ENCODE measurements at regions not wholly inside any gene's neighbourhood (a gene's known extent, or its start where the extent isn't known, plus 50 kb on each side); places are given as distances from the start of the nearest gene placed in this dataset.

DNA sequence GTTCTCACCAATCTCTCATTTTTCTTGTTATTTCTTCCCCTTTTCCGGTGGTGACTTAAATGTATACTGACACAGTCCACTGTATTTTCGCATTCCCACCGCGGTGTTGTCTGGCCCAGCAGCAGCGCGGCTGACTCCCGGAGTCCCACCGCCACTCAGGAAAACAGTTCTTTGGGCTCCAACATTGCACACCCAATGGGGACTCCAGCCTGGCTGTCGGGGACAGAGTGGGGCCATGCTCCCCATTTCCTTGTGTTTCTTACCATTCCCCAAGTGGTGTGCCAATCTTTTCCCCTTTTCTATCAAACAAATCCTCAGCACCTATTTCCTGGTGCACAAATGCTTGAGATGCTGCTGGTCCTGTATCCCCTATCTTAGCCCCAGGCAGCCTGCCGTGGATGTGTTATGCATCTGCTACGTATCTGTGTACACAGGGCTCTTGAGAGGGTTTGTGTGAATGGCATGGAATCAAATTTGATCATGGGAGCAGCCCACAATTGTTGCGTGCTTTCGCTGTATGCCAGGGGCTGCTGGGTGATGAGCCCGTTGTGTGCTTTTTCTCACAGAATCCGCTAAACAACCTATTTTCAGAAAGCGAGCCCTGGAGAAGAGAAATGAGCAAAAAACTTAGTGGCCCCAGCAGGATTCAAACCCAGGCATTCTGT lies 219.1 kb upstream of the RGMA start:
- H3K27ac ChIP-seq (ENCODE audit: low read length): no peak overlapping the region
- H3K27me3 ChIP-seq (ENCODE audit: control insufficient read depth, insufficient read depth, low read length): no peaks in the 10 kb centered on the region
- no peaks in the 10 kb centered on the region for H3K36me3 ChIP-seq (ENCODE audit: control insufficient read depth, insufficient read depth, low read length)
- WGBS (ENCODE audit: insufficient coverage): 92% methylated on average over 15 of the region's 16 CpGs
- DNase-seq: no peak
- no peaks in the 10 kb centered on the region for H3K9me3 ChIP-seq (replicated peaks; ENCODE audit: control insufficient read depth, low read depth, low read length)
- H3K4me1 ChIP-seq (ENCODE audit: control insufficient read depth, insufficient read depth, low read length): peaks cover 3% of the 10 kb centered on the region
- no peak overlapping the region for H3K4me3 ChIP-seq (ENCODE audit: low read length)

DNA sequence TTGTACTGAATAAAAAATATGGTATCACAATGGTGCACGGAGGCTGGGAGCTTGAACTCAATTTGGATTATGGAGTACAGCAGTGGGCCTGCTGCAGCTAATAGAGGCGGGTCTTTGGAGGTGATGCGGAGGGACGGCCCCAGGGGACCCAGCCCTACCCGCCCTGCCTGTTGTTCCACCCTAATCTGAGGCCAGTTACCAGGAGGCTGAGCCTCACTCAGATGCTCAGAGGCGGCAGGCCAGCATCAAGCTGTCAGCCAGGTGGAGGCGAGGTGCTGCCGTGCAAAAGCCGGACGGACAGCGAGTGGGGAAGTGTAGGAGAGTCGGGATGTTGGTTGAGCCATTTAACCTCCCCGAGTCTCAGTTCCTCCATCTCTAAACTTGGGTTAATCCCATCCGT lies 218.5 kb upstream of the RGMA start:
- WGBS (ENCODE audit: insufficient coverage): 82% methylated on average over 12 of the region's 14 CpGs
- Histone ChIP-seq H3K4me1 (ENCODE audit: control insufficient read depth, insufficient read depth, low read length) (no peaks in the 10 kb centered on the region), H3K36me3 (ENCODE audit: control insufficient read depth, insufficient read depth, low read length) (no peaks in the 10 kb centered on the region), H3K27me3 (ENCODE audit: control insufficient read depth, insufficient read depth, low read length) (no peaks in the 10 kb centered on the region), H3K9me3 (replicated peaks; ENCODE audit: control insufficient read depth, low read depth, low read length) (no peaks in the 10 kb centered on the region), H3K4me3 (ENCODE audit: low read length) (no peak overlapping the region), H3K27ac (ENCODE audit: low read length) (no peak overlapping the region)
- DNase-seq: no peak

DNA sequence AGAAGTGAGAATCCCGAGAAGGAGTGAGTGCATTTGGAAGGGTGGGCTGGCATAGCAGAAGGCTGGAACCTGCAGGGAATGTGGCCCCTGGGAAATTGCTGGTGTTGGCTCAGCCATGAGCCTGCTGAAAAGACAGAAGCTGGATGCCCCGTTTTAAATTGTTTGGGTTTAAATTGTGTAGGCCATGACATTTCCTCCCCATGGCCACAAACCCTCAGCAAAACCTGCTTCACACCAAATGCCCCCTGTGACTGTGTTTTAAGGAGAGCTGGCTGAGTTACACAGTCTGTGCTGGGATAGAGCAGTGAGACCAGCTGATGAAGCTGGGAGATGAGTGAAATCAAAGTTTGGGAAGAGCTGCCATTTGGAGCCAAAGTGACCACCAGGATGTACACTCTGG lies 216.3 kb upstream of the RGMA start:
- Histone ChIP-seq H3K27me3 (ENCODE audit: control insufficient read depth, insufficient read depth, low read length) (no peaks in the 10 kb centered on the region), H3K9me3 (replicated peaks; ENCODE audit: control insufficient read depth, low read depth, low read length) (no peaks in the 10 kb centered on the region), H3K27ac (ENCODE audit: low read length) (no peak overlapping the region), H3K4me3 (ENCODE audit: low read length) (no peak overlapping the region), H3K36me3 (ENCODE audit: control insufficient read depth, insufficient read depth, low read length) (no peaks in the 10 kb centered on the region), H3K4me1 (ENCODE audit: control insufficient read depth, insufficient read depth, low read length) (no peaks in the 10 kb centered on the region)
- 78% methylated on average over 1 of the region's 2 CpGs for WGBS (ENCODE audit: insufficient coverage)
- DNase-seq: no peak

DNA sequence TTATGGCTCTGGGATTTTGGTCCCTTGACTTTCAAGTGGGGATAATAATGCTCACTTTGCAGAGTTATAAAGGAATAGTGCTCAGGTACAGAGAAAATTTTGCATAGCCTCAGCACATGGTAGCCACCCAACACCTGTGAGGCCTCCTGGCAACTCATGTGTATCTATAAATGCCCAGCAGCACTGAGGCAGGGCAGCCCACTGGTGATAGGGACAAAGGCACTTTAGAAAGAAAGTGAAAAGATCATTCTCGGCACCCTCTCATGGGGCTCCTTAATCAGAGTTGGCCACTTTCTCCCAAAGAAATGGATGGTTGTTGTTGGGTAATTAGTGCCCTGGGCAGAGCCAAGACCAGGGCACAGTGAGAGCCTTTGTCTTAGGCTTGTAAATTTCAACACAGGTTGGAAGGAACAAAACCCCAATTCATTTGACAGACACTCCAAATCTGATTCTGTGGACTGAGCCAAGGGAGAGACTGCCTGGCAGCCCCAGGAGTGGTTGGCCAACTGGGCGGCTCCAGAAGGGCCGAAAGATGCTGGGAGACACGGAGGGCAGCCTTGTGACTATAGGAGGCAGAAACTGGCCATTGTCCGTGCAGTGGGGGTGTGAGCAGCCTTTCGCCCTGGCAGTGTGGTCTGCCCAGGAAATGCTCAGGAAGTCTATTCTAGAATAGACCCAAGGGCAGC lies 213.2 kb upstream of the RGMA start:
- WGBS (ENCODE audit: insufficient coverage): 96% methylated on average over 5 of the region's 6 CpGs
- Histone ChIP-seq H3K9me3 (replicated peaks; ENCODE audit: control insufficient read depth, low read depth, low read length) (no peaks in the 10 kb centered on the region), H3K4me1 (ENCODE audit: control insufficient read depth, insufficient read depth, low read length) (no peaks in the 10 kb centered on the region), H3K4me3 (ENCODE audit: low read length) (no peak overlapping the region), H3K36me3 (ENCODE audit: control insufficient read depth, insufficient read depth, low read length) (no peaks in the 10 kb centered on the region), H3K27ac (ENCODE audit: low read length) (no peak overlapping the region), H3K27me3 (ENCODE audit: control insufficient read depth, insufficient read depth, low read length) (no peaks in the 10 kb centered on the region)
- DNase-seq: no peak

DNA sequence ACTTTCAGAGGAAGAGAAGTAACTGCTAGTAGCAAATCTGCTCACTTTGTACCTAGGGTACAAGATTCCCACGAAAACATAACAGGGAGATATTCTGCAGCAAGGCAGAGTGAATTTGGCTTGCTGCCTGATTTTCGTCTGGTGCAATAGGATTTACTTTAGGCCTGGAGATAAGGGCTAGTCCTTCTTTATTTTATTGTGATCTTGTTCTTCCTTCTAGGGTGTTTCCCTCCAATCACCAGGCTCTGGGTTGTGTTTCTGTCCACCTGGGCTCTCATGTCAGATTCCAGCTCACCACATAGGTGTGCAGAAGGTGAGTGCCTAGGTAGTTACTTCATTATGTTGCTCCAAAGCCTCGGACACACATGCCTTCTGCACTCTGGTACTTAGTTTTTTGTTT lies 211.8 kb upstream of the RGMA start:
- Histone ChIP-seq H3K27me3 (ENCODE audit: control insufficient read depth, insufficient read depth, low read length) (no peaks in the 10 kb centered on the region), H3K27ac (ENCODE audit: low read length) (no peak overlapping the region), H3K36me3 (ENCODE audit: control insufficient read depth, insufficient read depth, low read length) (no peaks in the 10 kb centered on the region), H3K4me1 (ENCODE audit: control insufficient read depth, insufficient read depth, low read length) (peaks cover 3% of the 10 kb centered on the region), H3K4me3 (ENCODE audit: low read length) (no peak overlapping the region), H3K9me3 (replicated peaks; ENCODE audit: control insufficient read depth, low read depth, low read length) (no peaks in the 10 kb centered on the region)
- WGBS (ENCODE audit: insufficient coverage): 20% methylated on average over 1 of the region's 3 CpGs
- no peak for DNase-seq

DNA sequence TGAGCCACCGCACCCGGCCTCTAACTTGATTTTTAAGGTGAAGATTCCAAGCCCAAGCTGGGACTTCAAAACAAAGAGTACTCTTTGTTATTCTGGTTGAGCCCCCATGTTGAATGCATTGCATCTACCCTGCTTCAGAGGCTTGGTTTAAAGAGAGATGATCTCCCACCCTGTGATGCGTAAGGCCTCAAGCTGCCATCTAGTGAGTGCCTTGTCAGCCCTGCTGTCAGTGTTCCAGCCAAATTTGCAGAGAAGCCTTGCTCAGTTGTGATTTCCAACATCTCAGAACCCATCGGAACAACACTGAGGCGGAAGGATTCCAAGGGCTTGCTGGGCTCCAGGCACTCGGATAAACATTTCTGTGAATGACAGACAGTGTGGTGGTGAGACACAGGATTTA lies 210.7 kb upstream of the RGMA start:
- Histone ChIP-seq H3K27ac (ENCODE audit: low read length) (no peak overlapping the region), H3K36me3 (ENCODE audit: control insufficient read depth, insufficient read depth, low read length) (no peaks in the 10 kb centered on the region), H3K9me3 (replicated peaks; ENCODE audit: control insufficient read depth, low read depth, low read length) (no peaks in the 10 kb centered on the region), H3K27me3 (ENCODE audit: control insufficient read depth, insufficient read depth, low read length) (no peaks in the 10 kb centered on the region), H3K4me1 (ENCODE audit: control insufficient read depth, insufficient read depth, low read length) (peaks cover 3% of the 10 kb centered on the region), H3K4me3 (ENCODE audit: low read length) (no peak overlapping the region)
- 87% methylated on average over 6 of the region's 6 CpGs for WGBS (ENCODE audit: insufficient coverage)
- DNase-seq: no peak

DNA sequence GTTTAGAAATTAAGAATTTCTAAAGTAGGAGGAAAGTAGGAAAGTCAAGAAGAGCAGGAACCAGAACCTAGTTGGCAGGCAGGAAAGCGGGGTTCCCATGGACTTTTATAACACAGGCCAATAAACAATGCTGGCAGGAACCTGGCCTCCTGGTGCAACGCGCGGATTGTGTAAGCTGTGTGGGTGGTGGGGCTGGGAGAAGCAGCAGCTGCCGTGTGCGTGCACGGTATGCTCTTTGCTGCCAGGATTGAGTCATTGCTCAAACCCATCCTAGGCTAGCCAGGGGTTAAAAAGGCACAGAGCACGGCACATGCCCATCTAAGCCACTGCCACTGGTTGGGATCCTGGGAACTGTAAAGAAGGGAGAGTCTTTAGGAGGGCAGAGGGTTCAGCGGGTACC lies 209.9 kb upstream of the RGMA start:
- Histone ChIP-seq H3K4me1 (ENCODE audit: control insufficient read depth, insufficient read depth, low read length) (peaks cover 3% of the 10 kb centered on the region), H3K27me3 (ENCODE audit: control insufficient read depth, insufficient read depth, low read length) (no peaks in the 10 kb centered on the region), H3K36me3 (ENCODE audit: control insufficient read depth, insufficient read depth, low read length) (no peaks in the 10 kb centered on the region), H3K27ac (ENCODE audit: low read length) (no peak overlapping the region), H3K9me3 (replicated peaks; ENCODE audit: control insufficient read depth, low read depth, low read length) (no peaks in the 10 kb centered on the region), H3K4me3 (ENCODE audit: low read length) (no peak overlapping the region)
- WGBS (ENCODE audit: insufficient coverage): 47% methylated on average over 7 of the region's 9 CpGs
- peak; percentile 37 for DNase-seq

DNA sequence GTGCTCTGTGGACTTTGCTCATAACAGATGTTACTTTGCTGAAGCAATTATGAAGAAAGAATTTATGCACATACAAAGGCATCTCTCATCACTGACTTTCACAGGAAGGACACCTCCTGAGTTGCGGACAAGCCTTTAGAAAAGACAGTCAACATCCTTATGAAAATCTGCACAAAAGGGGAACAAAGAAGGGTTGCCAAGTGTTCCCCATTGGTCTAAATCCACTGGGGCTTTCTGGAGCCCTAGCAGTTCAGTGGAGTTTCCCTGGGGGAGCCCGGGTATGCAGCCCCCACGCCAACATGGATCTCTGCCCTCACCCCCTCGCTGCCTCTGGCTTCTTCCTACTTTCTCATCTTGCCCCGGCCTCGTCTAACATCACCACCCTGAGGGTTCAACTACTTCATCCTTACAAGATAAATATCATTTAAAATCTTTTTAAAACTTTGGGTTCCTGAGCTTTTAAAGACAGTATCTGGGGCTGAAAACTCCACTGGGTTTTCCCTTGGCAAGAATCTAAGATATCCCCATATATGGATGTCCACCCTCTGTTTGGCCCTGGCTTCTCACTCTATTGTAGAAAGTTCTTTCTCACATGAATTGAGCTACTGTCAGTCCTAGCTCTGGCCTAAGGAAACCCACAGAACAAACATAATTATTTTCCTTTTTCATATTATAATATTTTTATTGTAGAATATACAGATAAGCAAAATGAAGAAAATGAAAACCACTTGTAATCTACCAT lies 207.9 kb upstream of the RGMA start:
- H3K27ac ChIP-seq (ENCODE audit: low read length): no peak overlapping the region
- H3K9me3 ChIP-seq (replicated peaks; ENCODE audit: control insufficient read depth, low read depth, low read length): no peaks in the 10 kb centered on the region
- no peaks in the 10 kb centered on the region for H3K36me3 ChIP-seq (ENCODE audit: control insufficient read depth, insufficient read depth, low read length)
- no peak for DNase-seq
- peaks cover 3% of the 10 kb centered on the region for H3K4me1 ChIP-seq (ENCODE audit: control insufficient read depth, insufficient read depth, low read length)
- H3K4me3 ChIP-seq (ENCODE audit: low read length): no peak overlapping the region
- WGBS (ENCODE audit: insufficient coverage): 22% methylated on average over 3 of the region's 6 CpGs
- H3K27me3 ChIP-seq (ENCODE audit: control insufficient read depth, insufficient read depth, low read length): no peaks in the 10 kb centered on the region

DNA sequence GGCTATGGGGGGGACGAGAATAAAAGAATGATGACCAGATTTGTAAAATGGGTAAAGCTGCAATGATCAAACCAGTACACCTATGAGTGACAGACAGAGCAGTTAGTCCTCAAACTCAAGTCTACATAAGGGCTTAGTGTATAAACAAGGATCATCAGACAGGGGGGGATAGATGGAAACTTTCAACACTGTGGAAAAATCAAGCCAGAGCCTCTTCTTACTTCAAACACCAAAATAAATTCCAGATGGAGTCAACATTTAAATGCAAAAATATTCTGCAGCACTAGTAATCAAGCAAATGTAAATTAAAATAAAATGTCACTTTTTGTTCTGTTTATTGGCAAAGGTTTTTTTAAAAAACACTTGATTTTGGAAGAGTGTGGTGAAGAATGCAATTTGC lies 205.9 kb upstream of the RGMA start:
- no peaks in the 10 kb centered on the region for H3K36me3 ChIP-seq (ENCODE audit: control insufficient read depth, insufficient read depth, low read length)
- H3K27me3 ChIP-seq (ENCODE audit: control insufficient read depth, insufficient read depth, low read length): no peaks in the 10 kb centered on the region
- WGBS (ENCODE audit: insufficient coverage): no CpG with 5 or more reads among the region's 1 CpG
- H3K4me3 ChIP-seq (ENCODE audit: low read length): no peak overlapping the region
- peaks cover 6% of the 10 kb centered on the region for H3K4me1 ChIP-seq (ENCODE audit: control insufficient read depth, insufficient read depth, low read length)
- H3K9me3 ChIP-seq (replicated peaks; ENCODE audit: control insufficient read depth, low read depth, low read length): no peaks in the 10 kb centered on the region
- no peak overlapping the region for H3K27ac ChIP-seq (ENCODE audit: low read length)
- peak; percentile 36 for DNase-seq

DNA sequence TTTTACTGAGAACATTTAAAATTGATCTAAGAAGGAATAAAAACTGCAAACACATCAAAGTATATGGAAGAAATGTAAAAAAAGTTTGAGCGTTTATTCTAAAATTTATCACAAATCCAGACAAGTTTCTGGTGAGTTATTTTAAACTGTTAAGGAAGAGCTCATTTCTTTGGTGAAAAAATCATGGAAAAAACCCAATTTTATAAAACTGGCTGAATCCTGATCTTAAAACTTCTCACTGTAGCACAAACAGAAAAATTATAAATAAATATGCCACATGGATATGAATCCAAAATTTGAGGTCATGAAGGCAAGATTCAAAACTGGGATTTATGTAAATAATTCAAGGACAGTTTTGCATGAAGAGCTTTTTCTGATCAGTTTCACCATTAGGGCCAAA lies 205.1 kb upstream of the RGMA start:
- Histone ChIP-seq H3K4me1 (ENCODE audit: control insufficient read depth, insufficient read depth, low read length) (peaks cover 8% of the 10 kb centered on the region), H3K27me3 (ENCODE audit: control insufficient read depth, insufficient read depth, low read length) (no peaks in the 10 kb centered on the region), H3K27ac (ENCODE audit: low read length) (no peak overlapping the region), H3K4me3 (ENCODE audit: low read length) (no peak overlapping the region), H3K9me3 (replicated peaks; ENCODE audit: control insufficient read depth, low read depth, low read length) (no peaks in the 10 kb centered on the region), H3K36me3 (ENCODE audit: control insufficient read depth, insufficient read depth, low read length) (no peaks in the 10 kb centered on the region)
- no CpG with 5 or more reads among the region's 1 CpG for WGBS (ENCODE audit: insufficient coverage)
- DNase-seq: peak; percentile 39

Data from muscle of leg (tissue), 3 donors.